Gastrocnemius medialis (tissue), 4 donors: ENCODE measurements at regions not wholly inside any gene's neighbourhood (a gene's known extent, or its start where the extent isn't known, plus 50 kb on each side); places are given as distances from the start of the nearest gene placed in this dataset.

Experiments
- POLR2A ChIP-seq, 2 donors: fragments of 450-650 bp; IDR thresholded peaks; one replicate each; pipeline ENCODE4 v1.6.1; 2017; ENCODE audit warnings: antibody characterized with exemption in 2 of 2, mild to moderate bottlenecking in 2 of 2, moderate library complexity in 2 of 2
- TF ChIP-seq, protein P1 (sequence below), 5 experiments: fragments of 450-650 bp in 3 of 5; fragments of 200-600 bp in 2 of 5; sonication (generic) in 2 of 5; IDR thresholded peaks in 4 of 5; conservative IDR thresholded peaks in 1 of 5; 1 replicate in 4 of 5; 2 replicates in 1 of 5; pipeline ENCODE4 v1.5.1; 2016 to 2019; ENCODE audit warnings: antibody characterized with exemption in 5 of 5, mild to moderate bottlenecking in 3 of 5, moderate library complexity in 3 of 5

DNA sequence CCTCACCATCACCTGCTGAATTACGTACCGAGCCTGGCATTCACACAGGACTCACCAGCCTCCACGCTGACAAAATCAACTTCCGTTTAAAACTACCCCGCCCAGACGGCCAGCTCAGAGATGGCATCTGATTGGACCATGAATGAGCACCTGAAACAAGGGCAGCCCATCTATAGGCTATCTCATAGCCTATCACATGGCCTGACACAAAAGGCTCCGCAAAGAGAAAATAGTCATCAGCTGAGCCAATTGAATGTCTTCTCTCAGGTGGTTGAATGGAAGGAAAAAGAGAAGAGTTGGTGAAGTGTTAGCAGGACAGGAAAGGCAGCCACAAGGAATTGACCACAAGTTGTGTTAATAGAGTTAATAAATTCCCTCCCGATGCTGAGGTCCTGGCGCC, 50.6 kb upstream of the ZC3H12A start:
- TF ChIP-seq, protein P1, sequence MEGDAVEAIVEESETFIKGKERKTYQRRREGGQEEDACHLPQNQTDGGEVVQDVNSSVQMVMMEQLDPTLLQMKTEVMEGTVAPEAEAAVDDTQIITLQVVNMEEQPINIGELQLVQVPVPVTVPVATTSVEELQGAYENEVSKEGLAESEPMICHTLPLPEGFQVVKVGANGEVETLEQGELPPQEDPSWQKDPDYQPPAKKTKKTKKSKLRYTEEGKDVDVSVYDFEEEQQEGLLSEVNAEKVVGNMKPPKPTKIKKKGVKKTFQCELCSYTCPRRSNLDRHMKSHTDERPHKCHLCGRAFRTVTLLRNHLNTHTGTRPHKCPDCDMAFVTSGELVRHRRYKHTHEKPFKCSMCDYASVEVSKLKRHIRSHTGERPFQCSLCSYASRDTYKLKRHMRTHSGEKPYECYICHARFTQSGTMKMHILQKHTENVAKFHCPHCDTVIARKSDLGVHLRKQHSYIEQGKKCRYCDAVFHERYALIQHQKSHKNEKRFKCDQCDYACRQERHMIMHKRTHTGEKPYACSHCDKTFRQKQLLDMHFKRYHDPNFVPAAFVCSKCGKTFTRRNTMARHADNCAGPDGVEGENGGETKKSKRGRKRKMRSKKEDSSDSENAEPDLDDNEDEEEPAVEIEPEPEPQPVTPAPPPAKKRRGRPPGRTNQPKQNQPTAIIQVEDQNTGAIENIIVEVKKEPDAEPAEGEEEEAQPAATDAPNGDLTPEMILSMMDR (IDR thresholded peaks at IDR 0.05 in 4 of 5, conservative IDR thresholded peaks at IDR 0.05 in 1 of 5), result no peak
- no peak for TF ChIP-seq POLR2A (IDR thresholded peaks at IDR 0.05)
